ENCODE measurements at regions not wholly inside any gene's neighbourhood (a gene's known extent, or its start where the extent isn't known, plus 50 kb on each side); places are given as distances from the start of the nearest gene placed in this dataset.

GRCh38 chr2:89837962-89838625, 1146.6 kb downstream of the RPIA start:
- TF ChIP-seq CTCF (IDR thresholded peaks at IDR 0.05) (no peak), ZFX (IDR thresholded peaks at IDR 0.05; ENCODE audit: borderline replicate concordance) (no peak)
